MCF 10A (cell line): ENCODE measurements at regions not wholly inside any gene's neighbourhood (a gene's known extent, or its start where the extent isn't known, plus 50 kb on each side); places are given as distances from the start of the nearest gene placed in this dataset.

Experiments used
- BruUV-seq: library from RNA; stranded (reverse); fragments of 400-500 nt; replicated peaks from 2 replicates; lab custom pipeline; 2021; lab: Mats Ljungman, UMichigan
- CTCF ChIA-PET: fragments of 300-600 bp; sonication (Branson Sonifier 250); formaldehyde crosslinking; extraction: SDS; loops from one replicate; lab custom pipeline; 2021; ENCODE audit warnings: antibody characterized with exemption, inconsistent platforms; lab: Yijun Ruan, JAX
- POLR2A ChIA-PET: fragments of 300-600, 350-650 bp; sonication (Branson Sonifier 250); formaldehyde crosslinking; extraction: SDS; loops from one replicate; lab custom pipeline; 2020; ENCODE audit warnings: antibody characterized with exemption, inconsistent platforms; lab: Yijun Ruan, JAX
- DNase-seq: peaks from one replicate; pipeline ENCODE4 v3.0.0-alpha.2; 2018; ENCODE audit not compliant: unreplicated experiment
- H3K27ac Mint-ChIP-seq: one replicate; pipeline ENCODE4 v1.8.0; 2022; ENCODE audit warnings: mild to moderate bottlenecking, low read depth, mixed read lengths; ENCODE audit not compliant: unreplicated experiment
- H3K27me3 Mint-ChIP-seq: one replicate; pipeline ENCODE4 v1.8.0; 2022; ENCODE audit warnings: mixed read lengths; ENCODE audit not compliant: insufficient read depth, unreplicated experiment
- H3K36me3 Mint-ChIP-seq: one replicate; pipeline ENCODE4 v1.8.0; 2022; ENCODE audit warnings: mild to moderate bottlenecking, moderate library complexity, mixed read lengths; ENCODE audit not compliant: insufficient read depth, unreplicated experiment
- H3K4me1 Mint-ChIP-seq: one replicate; pipeline ENCODE4 v1.8.0; 2022; ENCODE audit warnings: mixed read lengths; ENCODE audit not compliant: insufficient read depth, unreplicated experiment
- H3K4me3 Mint-ChIP-seq: one replicate; pipeline ENCODE4 v1.8.0; 2022; ENCODE audit warnings: mild to moderate bottlenecking, moderate library complexity, mixed read lengths; ENCODE audit not compliant: unreplicated experiment
- H3K9me3 Mint-ChIP-seq: one replicate; pipeline ENCODE4 v1.8.0; 2022; ENCODE audit warnings: mixed read lengths; ENCODE audit not compliant: unreplicated experiment
- CTCF ChIP-seq: fragments of 200-600 bp; IDR thresholded peaks from one replicate; pipeline ENCODE4 v1.8.0; 2022; ENCODE audit warnings: antibody characterized with exemption, mild to moderate bottlenecking; ENCODE audit not compliant: unreplicated experiment
- intact Hi-C: fragments of 100-400 bp; cut with micrococcal nuclease; formaldehyde crosslinking; loops from 2 replicates; pipeline ENCODE4 v1.14.1; 2022

GRCh38 chr4:100894339-100894870 lies 376.6 kb upstream of the EMCN start:
- intact Hi-C loops: no loop called here
- no peaks in the 10 kb centered on the region for H3K9me3 Mint-ChIP-seq
- no peak for TF ChIP-seq CTCF
- BruUV-seq: no TSS peak
- H3K36me3 Mint-ChIP-seq: no peaks in the 10 kb centered on the region
- H3K27me3 Mint-ChIP-seq: no peaks in the 10 kb centered on the region
- ChIA-PET POLR2A (no interaction called here), CTCF (interaction anchor here (1.1 kb wide), 1 partner anchor 836 kb away, joined by 3 read pairs; no protein-coding TSS in a partner anchor)
- H3K4me1 Mint-ChIP-seq: no peaks in the 10 kb centered on the region
- no peak overlapping the region for H3K27ac Mint-ChIP-seq
- no peak overlapping the region for H3K4me3 Mint-ChIP-seq
- no peak for DNase-seq

GRCh38 chr4:100891808-100892207 lies 374.0 kb upstream of the EMCN start:
- intact Hi-C loops: no loop called here
- no TSS peak for BruUV-seq
- no peak for TF ChIP-seq CTCF

GRCh38 chr4:100889898-100890297 lies 372.1 kb upstream of the EMCN start:
- POLR2A ChIA-PET: no interaction called here
- no TSS peak for BruUV-seq
- CTCF ChIA-PET: no interaction called here
- Mint-ChIP-seq H3K4me3 (no peak overlapping the region), H3K36me3 (no peaks in the 10 kb centered on the region), H3K9me3 (peaks cover 20% of the 10 kb centered on the region), H3K4me1 (no peaks in the 10 kb centered on the region), H3K27ac (no peak overlapping the region), H3K27me3 (no peaks in the 10 kb centered on the region)
- intact Hi-C loops: no loop called here
- TF ChIP-seq CTCF: no peak
- no peak for DNase-seq

More at GRCh38 chr4:100891808-100892207, 374.0 kb upstream of the EMCN start:
- Mint-ChIP-seq H3K27me3 (no peaks in the 10 kb centered on the region), H3K27ac (no peak overlapping the region), H3K36me3 (no peaks in the 10 kb centered on the region), H3K9me3 (peaks cover 9% of the 10 kb centered on the region), H3K4me3 (no peak overlapping the region), H3K4me1 (no peaks in the 10 kb centered on the region)
- ChIA-PET CTCF (interaction anchor here (0.6 kb wide), 1 partner anchor 186 kb away, joined by 4 read pairs; no protein-coding TSS in a partner anchor), POLR2A (no interaction called here)
- DNase-seq: no peak

- H3K9me3 Mint-ChIP-seq: peaks cover 20% of the 10 kb centered on the region
- CTCF ChIA-PET: no interaction called here
- H3K27ac Mint-ChIP-seq: no peak overlapping the region
- no TSS peak for BruUV-seq
- no peak overlapping the region for H3K4me3 Mint-ChIP-seq
- no peak for DNase-seq
- intact Hi-C loops: no loop called here
- H3K4me1 Mint-ChIP-seq: no peaks in the 10 kb centered on the region
- no peaks in the 10 kb centered on the region for H3K36me3 Mint-ChIP-seq
- POLR2A ChIA-PET: no interaction called here
- no peaks in the 10 kb centered on the region for H3K27me3 Mint-ChIP-seq
- no peak for TF ChIP-seq CTCF
These were observed 371.6 kb upstream of the EMCN start for GRCh38 chr4:100889401-100889800.
